Fibroblast of lung (primary cell): ENCODE measurements at regions not wholly inside any gene's neighbourhood (a gene's known extent, or its start where the extent isn't known, plus 50 kb on each side); places are given as distances from the start of the nearest gene placed in this dataset.
"Not testable (repeated sequence)": the region's sequence is repeated elsewhere in the genome, so short reads cannot be mapped to it uniquely, and the experiment has no call there.

Source experiments
- DNase-seq, 2 donors: peaks; one replicate each; pipeline versions ENCODE4 v3.0.0 to v3.0.0-alpha.2; 2010; ENCODE audit warnings: low read depth in 2 of 2
- H2AFZ ChIP-seq: 2 replicates; pipeline ENCODE4 v1.5.1; 2012; ENCODE audit warnings: low read length, control low read depth, inconsistent platforms
- H3K27ac ChIP-seq: 2 replicates; pipeline ENCODE4 v1.5.1; 2011; ENCODE audit warnings: low read length, control low read depth; ENCODE audit not compliant: insufficient read depth
- H3K27me3 ChIP-seq: 2 replicates; pipeline ENCODE4 v1.5.1; 2011; ENCODE audit warnings: mild to moderate bottlenecking, low read length; ENCODE audit not compliant: control insufficient read depth, insufficient read depth
- H3K36me3 ChIP-seq: 2 replicates; pipeline ENCODE4 v1.5.1; 2011; ENCODE audit warnings: low read length; ENCODE audit not compliant: control insufficient read depth, insufficient read depth
- H3K4me1 ChIP-seq: 2 replicates; pipeline ENCODE4 v1.5.1; 2011; ENCODE audit warnings: low read length; ENCODE audit not compliant: control insufficient read depth, insufficient read depth; ENCODE audit errors: extremely low read depth
- H3K4me2 ChIP-seq: 2 replicates; pipeline ENCODE4 v1.5.1; 2011; ENCODE audit warnings: low read length, control low read depth; ENCODE audit not compliant: insufficient read depth; ENCODE audit errors: extremely low read depth
- H3K4me3 ChIP-seq, 4 experiments: fragments of 200-600 bp in 1 of 4; sonication (generic) in 1 of 4; replicated peaks in 1 of 4; 2 replicates each; pipeline ENCODE4 v1.5.1; 2011 to 2016; ENCODE audit warnings: low read length in 4 of 4, low read depth in 3 of 4, mild to moderate bottlenecking in 3 of 4, control low read depth in 2 of 4, inconsistent platforms in 1 of 4, mixed read lengths in 1 of 4; ENCODE audit not compliant: insufficient read depth in 1 of 4; ENCODE audit errors: control extremely low read depth in 1 of 4
- H3K79me2 ChIP-seq: 2 replicates; pipeline ENCODE4 v1.5.1; 2012; ENCODE audit warnings: mild to moderate bottlenecking, low read length, inconsistent platforms; ENCODE audit not compliant: control insufficient read depth, insufficient read depth
- H3K9ac ChIP-seq: 2 replicates; pipeline ENCODE4 v1.5.1; 2011; ENCODE audit warnings: mild to moderate bottlenecking, low read length, control low read depth; ENCODE audit not compliant: insufficient read depth
- H3K9me3 ChIP-seq: 2 replicates; pipeline ENCODE4 v1.5.1; 2012; ENCODE audit warnings: low read depth, low read length; ENCODE audit not compliant: control insufficient read depth, insufficient read depth
- H4K20me1 ChIP-seq: 2 replicates; pipeline ENCODE4 v1.5.1; 2011; ENCODE audit warnings: low read length; ENCODE audit not compliant: control insufficient read depth, insufficient read depth; ENCODE audit errors: extremely low read depth
- EZH2 ChIP-seq: IDR thresholded peaks from 2 replicates; pipeline ENCODE4 v1.5.1; 2012; ENCODE audit warnings: low read length, control low read depth, mild to moderate bottlenecking; ENCODE audit errors: missing control alignments
- TF ChIP-seq, protein P1 (sequence below), 2 donors: IDR thresholded peaks in 1 of 2; conservative IDR thresholded peaks in 1 of 2; 1 replicate in 1 of 2; 2 replicates in 1 of 2; pipeline ENCODE4 v1.5.1; 2011 to 2012; ENCODE audit warnings: low read length in 2 of 2, control low read depth in 1 of 2, inconsistent platforms in 1 of 2, low read depth in 1 of 2, mild to moderate bottlenecking in 1 of 2

DNA sequence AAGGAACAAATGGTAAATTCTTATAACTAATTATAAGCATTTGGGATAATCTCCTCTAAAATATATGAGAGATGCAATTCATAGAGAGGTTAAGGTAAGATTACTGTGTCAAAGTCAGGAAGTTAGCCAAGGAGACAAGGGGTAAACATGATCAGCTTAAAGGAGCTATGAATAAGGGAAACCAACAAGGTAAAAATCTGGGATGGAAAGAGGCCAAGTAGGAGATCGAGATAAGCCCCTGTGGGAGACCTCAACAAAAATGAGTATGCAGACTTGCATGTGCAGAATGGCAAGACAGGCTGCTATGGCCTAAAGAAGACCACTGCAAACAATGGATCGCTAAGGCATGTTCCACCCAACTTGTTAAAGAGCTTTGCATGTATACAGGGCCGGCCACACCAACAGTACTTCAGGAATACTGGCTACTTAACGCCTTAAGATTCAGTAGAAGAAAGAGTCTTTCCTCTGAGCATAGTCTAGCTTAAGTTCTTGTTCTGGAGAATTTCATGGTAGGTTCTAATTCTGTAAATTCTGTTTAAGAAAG is 738.6 kb downstream of the GALC start:
- Histone ChIP-seq H2AFZ (no peak overlapping the region), H3K36me3 (no peaks in the 10 kb centered on the region), H3K4me1 (no peaks in the 10 kb centered on the region), H3K4me2 (no peak overlapping the region), H3K79me2 (no peaks in the 10 kb centered on the region), H3K9me3 (no peaks in the 10 kb centered on the region), H3K9ac (no peak overlapping the region), H3K27ac (no peak overlapping the region), H4K20me1 (no peaks in the 10 kb centered on the region), H3K27me3 (no peaks in the 10 kb centered on the region), H3K4me3 (no peak overlapping the region)
- TF ChIP-seq, protein P1, sequence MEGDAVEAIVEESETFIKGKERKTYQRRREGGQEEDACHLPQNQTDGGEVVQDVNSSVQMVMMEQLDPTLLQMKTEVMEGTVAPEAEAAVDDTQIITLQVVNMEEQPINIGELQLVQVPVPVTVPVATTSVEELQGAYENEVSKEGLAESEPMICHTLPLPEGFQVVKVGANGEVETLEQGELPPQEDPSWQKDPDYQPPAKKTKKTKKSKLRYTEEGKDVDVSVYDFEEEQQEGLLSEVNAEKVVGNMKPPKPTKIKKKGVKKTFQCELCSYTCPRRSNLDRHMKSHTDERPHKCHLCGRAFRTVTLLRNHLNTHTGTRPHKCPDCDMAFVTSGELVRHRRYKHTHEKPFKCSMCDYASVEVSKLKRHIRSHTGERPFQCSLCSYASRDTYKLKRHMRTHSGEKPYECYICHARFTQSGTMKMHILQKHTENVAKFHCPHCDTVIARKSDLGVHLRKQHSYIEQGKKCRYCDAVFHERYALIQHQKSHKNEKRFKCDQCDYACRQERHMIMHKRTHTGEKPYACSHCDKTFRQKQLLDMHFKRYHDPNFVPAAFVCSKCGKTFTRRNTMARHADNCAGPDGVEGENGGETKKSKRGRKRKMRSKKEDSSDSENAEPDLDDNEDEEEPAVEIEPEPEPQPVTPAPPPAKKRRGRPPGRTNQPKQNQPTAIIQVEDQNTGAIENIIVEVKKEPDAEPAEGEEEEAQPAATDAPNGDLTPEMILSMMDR (conservative IDR thresholded peaks at IDR 0.05 in 1 of 2, IDR thresholded peaks at IDR 0.05 in 1 of 2; ENCODE audit: low read depth in 1 of 2, low read length in 2 of 2) = no peak
- no peak for TF ChIP-seq EZH2
- DNase-seq = no peak

DNA sequence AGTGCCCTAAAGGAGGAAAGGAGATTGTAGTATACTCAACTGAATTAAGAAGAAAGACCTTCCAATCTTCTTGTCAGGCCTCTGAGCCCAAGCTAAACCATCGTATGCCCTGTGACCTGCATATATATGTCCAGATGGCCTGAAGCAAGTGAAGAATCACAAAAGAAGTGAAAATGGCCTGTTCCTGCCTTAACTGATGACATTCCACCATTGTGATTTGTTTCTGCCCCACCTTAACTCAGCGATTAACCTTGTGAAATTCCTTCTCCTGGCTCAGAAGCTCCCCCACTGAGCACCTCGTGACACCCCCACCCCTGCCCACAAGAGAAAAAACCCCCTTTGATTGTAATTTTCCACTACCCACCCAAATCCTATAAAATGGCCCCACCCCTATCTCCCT is 739.2 kb downstream of the GALC start:
- H3K36me3 ChIP-seq, H3K4me3 ChIP-seq, H2AFZ ChIP-seq, DNase-seq, H4K20me1 ChIP-seq, H3K4me1 ChIP-seq, H3K27ac ChIP-seq, H3K4me2 ChIP-seq, H3K9ac ChIP-seq, H3K27me3 ChIP-seq, H3K79me2 ChIP-seq, H3K9me3 ChIP-seq: not testable (repeated sequence)

DNA sequence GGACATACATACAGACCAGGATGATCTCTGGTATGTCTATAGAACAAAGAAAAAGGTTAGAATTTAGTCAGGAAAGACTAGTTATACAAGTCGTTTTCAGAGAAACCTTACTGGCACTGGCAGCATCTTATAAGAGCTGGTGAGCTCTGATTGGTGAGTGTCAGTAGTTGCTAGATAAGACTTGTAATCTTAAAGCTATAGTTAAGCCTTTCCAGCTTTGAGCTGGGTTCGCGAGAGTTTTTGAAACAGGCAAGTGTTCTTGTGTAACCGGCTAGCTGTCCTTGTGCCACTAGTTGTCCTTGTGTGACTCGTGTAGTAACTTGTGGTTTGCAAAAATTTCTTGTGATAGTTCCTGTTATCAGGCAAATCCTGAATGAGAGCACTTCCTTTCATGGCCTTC is 740.9 kb downstream of the GALC start:
- DNase-seq = no peak
- H3K4me2 ChIP-seq = no peak overlapping the region
- no peaks in the 10 kb centered on the region for H4K20me1 ChIP-seq
- no peak overlapping the region for H3K27ac ChIP-seq
- no peaks in the 10 kb centered on the region for H3K36me3 ChIP-seq
- H3K4me3 ChIP-seq = no peak overlapping the region
- no peak overlapping the region for H3K9ac ChIP-seq
- no peak overlapping the region for H2AFZ ChIP-seq
- no peaks in the 10 kb centered on the region for H3K27me3 ChIP-seq
- no peaks in the 10 kb centered on the region for H3K4me1 ChIP-seq
- no peak for TF ChIP-seq EZH2
- TF ChIP-seq, protein P1 (conservative IDR thresholded peaks at IDR 0.05 in 1 of 2, IDR thresholded peaks at IDR 0.05 in 1 of 2; ENCODE audit: low read depth in 1 of 2, low read length in 2 of 2) = no peak
- H3K9me3 ChIP-seq = no peaks in the 10 kb centered on the region
- H3K79me2 ChIP-seq = no peaks in the 10 kb centered on the region
